Activated T-cell treated with anti-CD3 and anti-CD28 coated beads, Interleukin-2, amount 50 U/mL, for 1 hour (primary cell): ENCODE measurements at regions not wholly inside any gene's neighbourhood (a gene's known extent, or its start where the extent isn't known, plus 50 kb on each side); places are given as distances from the start of the nearest gene placed in this dataset.

Source experiments
- DNase-seq: peaks from one replicate; pipeline ENCODE4 v3.0.0-alpha.2; 2020

- DNase-seq, result no peak
Observed at GRCh38 chr12:93944911-93945310, 203.5 kb upstream of the PLXNC1 start.

- no peak for DNase-seq
Observed at GRCh38 chr12:93946542-93947150, 201.7 kb upstream of the PLXNC1 start.

- DNase-seq, result no peak
Observed at GRCh38 chr12:93947486-93947885, 200.9 kb upstream of the PLXNC1 start.

GRCh38 chr12:93950311-93950710, 198.1 kb upstream of the PLXNC1 start:
- no peak for DNase-seq

GRCh38 chr12:93954166-93955112, 193.9 kb upstream of the PLXNC1 start:
- no peak for DNase-seq

GRCh38 chr12:93956551-93956950, 191.8 kb upstream of the PLXNC1 start:
- no peak for DNase-seq

GRCh38 chr12:93957168-93957567, 191.2 kb upstream of the PLXNC1 start:
- DNase-seq, result no peak

GRCh38 chr12:93957870-93958269, 190.5 kb upstream of the PLXNC1 start:
- no peak for DNase-seq

GRCh38 chr12:93959657-93960056, 188.7 kb upstream of the PLXNC1 start:
- DNase-seq, result no peak

GRCh38 chr12:93960521-93960920, 187.9 kb upstream of the PLXNC1 start:
- no peak for DNase-seq

GRCh38 chr12:93962336-93962735, 186.0 kb upstream of the PLXNC1 start:
- no peak for DNase-seq

GRCh38 chr12:93964936-93965335, 183.4 kb upstream of the PLXNC1 start:
- no peak for DNase-seq

- no peak for DNase-seq
Observed at GRCh38 chr12:93966516-93967133, 181.8 kb upstream of the PLXNC1 start.

- no peak for DNase-seq
Observed at GRCh38 chr12:93967454-93967853, 180.9 kb upstream of the PLXNC1 start.

- DNase-seq, result no peak
Observed at GRCh38 chr12:93968536-93969285, 179.7 kb upstream of the PLXNC1 start.

GRCh38 chr12:93970900-93971688, 177.3 kb upstream of the PLXNC1 start:
- DNase-seq, result no peak

- DNase-seq, result no peak
Observed at GRCh38 chr12:93972411-93973208, 175.8 kb upstream of the PLXNC1 start.

GRCh38 chr12:93974252-93974651, 174.1 kb upstream of the PLXNC1 start:
- DNase-seq, result no peak

- DNase-seq, result no peak
Observed at GRCh38 chr12:93976024-93976423, 172.4 kb upstream of the PLXNC1 start.

- DNase-seq, result no peak
Observed at GRCh38 chr12:93977081-93977480, 171.3 kb upstream of the PLXNC1 start.

- no peak for DNase-seq
Observed at GRCh38 chr12:93978553-93978952, 169.8 kb upstream of the PLXNC1 start.
